SK-N-MC (cell line): ENCODE measurements at regions not wholly inside any gene's neighbourhood (a gene's known extent, or its start where the extent isn't known, plus 50 kb on each side); places are given as distances from the start of the nearest gene placed in this dataset.
"Not testable (repeated sequence)": the region's sequence is repeated elsewhere in the genome, so short reads cannot be mapped to it uniquely, and the experiment has no call there.

Experiments used
- EZH2 ChIP-seq: fragments of 200-600 bp; sonication (generic); IDR thresholded peaks from one replicate; pipeline ENCODE4 v1.6.1; 2017; ENCODE audit warnings: antibody characterized with exemption
- POLR2AphosphoS5 ChIP-seq: IDR thresholded peaks from 2 replicates; pipeline ENCODE4 v1.6.1; 2012; ENCODE audit warnings: mild to moderate bottlenecking, low read depth, low read length, borderline replicate concordance

GRCh38 chr15:84398087-84398486, 162.5 kb downstream of the GOLGA6L4 start:
- not testable (repeated sequence) for TF ChIP-seq EZH2, POLR2AphosphoS5
